HG02943 (cell line): ENCODE measurements at regions not wholly inside any gene's neighbourhood (a gene's known extent, or its start where the extent isn't known, plus 50 kb on each side); places are given as distances from the start of the nearest gene placed in this dataset.

Source experiments
- ATAC-seq: cut with Tn5 transposase; IDR thresholded peaks from one replicate; pipeline ENCODE4 v1.9.1; 2021; ENCODE audit warnings: mild to moderate bottlenecking, low read depth, moderate library complexity; ENCODE audit not compliant: unreplicated experiment

- ATAC-seq = no peak
Measured at GRCh38 chr5:87966213-87966612, 302.4 kb downstream of the TMEM161B start.

- ATAC-seq = no peak
Measured at GRCh38 chr5:87954121-87954520, 314.5 kb downstream of the TMEM161B start.

- no peak for ATAC-seq
Measured at GRCh38 chr5:87951661-87952060, 317.0 kb downstream of the TMEM161B start.

- no peak for ATAC-seq
Measured at GRCh38 chr5:87949676-87950631, 318.7 kb downstream of the TMEM161B start.

GRCh38 chr5:87948486-87948885 lies 320.2 kb downstream of the TMEM161B start:
- no peak for ATAC-seq

- ATAC-seq = no peak
Measured at GRCh38 chr5:87946271-87946670, 322.4 kb downstream of the TMEM161B start.

GRCh38 chr5:87945286-87945650 lies 323.4 kb downstream of the TMEM161B start:
- ATAC-seq = no peak

- no peak for ATAC-seq
Measured at GRCh38 chr5:87944553-87945285, 323.9 kb downstream of the TMEM161B start.

GRCh38 chr5:87940775-87941174 lies 327.9 kb downstream of the TMEM161B start:
- no peak for ATAC-seq

GRCh38 chr5:87936667-87937066 lies 332.0 kb downstream of the TMEM161B start:
- no peak for ATAC-seq

- no peak for ATAC-seq
Measured at GRCh38 chr5:87924436-87924835, 344.2 kb downstream of the TMEM161B start.

GRCh38 chr5:87916320-87916719 lies 352.3 kb downstream of the TMEM161B start:
- ATAC-seq = no peak

GRCh38 chr5:87912419-87912818 lies 356.2 kb downstream of the TMEM161B start:
- ATAC-seq = no peak

- ATAC-seq = no peak
Measured at GRCh38 chr5:87909382-87909781, 359.3 kb downstream of the TMEM161B start.

GRCh38 chr5:87906962-87907361 lies 361.7 kb downstream of the TMEM161B start:
- no peak for ATAC-seq

- ATAC-seq = no peak
Measured at GRCh38 chr5:87900419-87900818, 368.2 kb downstream of the TMEM161B start.

- ATAC-seq = no peak
Measured at GRCh38 chr5:87899721-87900131, 368.9 kb downstream of the TMEM161B start.

GRCh38 chr5:87899208-87899661 lies 369.4 kb downstream of the TMEM161B start:
- no peak for ATAC-seq

- no peak for ATAC-seq
Measured at GRCh38 chr5:87898574-87898973, 370.1 kb downstream of the TMEM161B start.

- ATAC-seq = no peak
Measured at GRCh38 chr5:87888139-87888538, 380.5 kb downstream of the TMEM161B start.

GRCh38 chr5:87887247-87887646 lies 381.4 kb downstream of the TMEM161B start:
- no peak for ATAC-seq
